OCI-LY3 (cell line): ENCODE measurements at regions not wholly inside any gene's neighbourhood (a gene's known extent, or its start where the extent isn't known, plus 50 kb on each side); places are given as distances from the start of the nearest gene placed in this dataset.

Source experiments
- EZH2phosphoT487 ChIP-seq: fragments of 200-600 bp; shearing (Covaris generic); IDR thresholded peaks from 2 replicates; pipeline ENCODE4 v1.6.1; 2018; ENCODE audit warnings: antibody characterized with exemption, mixed run types, low read depth
- TF ChIP-seq, protein P1 (sequence below): fragments of 200-600, 300-600 bp; sonication (generic); IDR thresholded peaks from 2 replicates; pipeline ENCODE4 v1.5.1; 2014; ENCODE audit warnings: antibody characterized with exemption, low read length, low read depth

DNA sequence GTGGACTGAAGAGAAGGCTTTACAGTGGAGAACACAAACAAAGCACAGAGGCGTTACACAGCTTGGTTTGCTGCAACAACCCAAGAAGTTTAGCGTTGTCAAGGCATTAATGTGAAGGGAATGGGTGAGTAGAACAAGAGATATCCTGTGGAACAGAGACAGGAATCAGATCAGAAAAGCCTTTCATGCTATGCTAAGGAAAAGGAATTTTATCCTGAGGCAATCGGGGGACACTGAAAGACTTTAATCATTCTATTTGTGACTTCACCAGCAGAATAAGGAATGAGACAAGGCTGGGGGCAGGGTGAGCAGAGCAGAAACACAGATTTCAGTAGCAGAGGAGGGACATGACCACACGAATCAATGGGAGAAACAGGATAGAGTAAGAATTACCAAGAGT lies 600.7 kb downstream of the IRS1 start:
- TF ChIP-seq, protein P1, sequence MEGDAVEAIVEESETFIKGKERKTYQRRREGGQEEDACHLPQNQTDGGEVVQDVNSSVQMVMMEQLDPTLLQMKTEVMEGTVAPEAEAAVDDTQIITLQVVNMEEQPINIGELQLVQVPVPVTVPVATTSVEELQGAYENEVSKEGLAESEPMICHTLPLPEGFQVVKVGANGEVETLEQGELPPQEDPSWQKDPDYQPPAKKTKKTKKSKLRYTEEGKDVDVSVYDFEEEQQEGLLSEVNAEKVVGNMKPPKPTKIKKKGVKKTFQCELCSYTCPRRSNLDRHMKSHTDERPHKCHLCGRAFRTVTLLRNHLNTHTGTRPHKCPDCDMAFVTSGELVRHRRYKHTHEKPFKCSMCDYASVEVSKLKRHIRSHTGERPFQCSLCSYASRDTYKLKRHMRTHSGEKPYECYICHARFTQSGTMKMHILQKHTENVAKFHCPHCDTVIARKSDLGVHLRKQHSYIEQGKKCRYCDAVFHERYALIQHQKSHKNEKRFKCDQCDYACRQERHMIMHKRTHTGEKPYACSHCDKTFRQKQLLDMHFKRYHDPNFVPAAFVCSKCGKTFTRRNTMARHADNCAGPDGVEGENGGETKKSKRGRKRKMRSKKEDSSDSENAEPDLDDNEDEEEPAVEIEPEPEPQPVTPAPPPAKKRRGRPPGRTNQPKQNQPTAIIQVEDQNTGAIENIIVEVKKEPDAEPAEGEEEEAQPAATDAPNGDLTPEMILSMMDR = no peak
- TF ChIP-seq EZH2phosphoT487 = no peak
